ENCODE measurements at regions not wholly inside any gene's neighbourhood (a gene's known extent, or its start where the extent isn't known, plus 50 kb on each side); places are given as distances from the start of the nearest gene placed in this dataset.

- TF ChIP-seq EGR1 (IDR thresholded peaks at IDR 0.05) = no peak
- TF ChIP-seq RAD21 (IDR thresholded peaks at IDR 0.05; ENCODE audit: low read depth) = no peak
- no peak for TF ChIP-seq NFIC (IDR thresholded peaks at IDR 0.05)
- no peak for TF ChIP-seq USF1 (IDR thresholded peaks at IDR 0.05)
- no peak for TF ChIP-seq TAF1 (IDR thresholded peaks at IDR 0.05; ENCODE audit: low read depth)
- TF ChIP-seq MAX (IDR thresholded peaks at IDR 0.05) = no peak
- TF ChIP-seq CEBPB (IDR thresholded peaks at IDR 0.05) = no peak
- TF ChIP-seq ZBTB7A (IDR thresholded peaks at IDR 0.05; ENCODE audit: low read depth) = no peak
- no peak for TF ChIP-seq CREB1 (IDR thresholded peaks at IDR 0.05; ENCODE audit: low read depth)
- TF ChIP-seq TCF12 (IDR thresholded peaks at IDR 0.05; ENCODE audit: low read depth) = no peak
- TF ChIP-seq YY1 (IDR thresholded peaks at IDR 0.05; ENCODE audit: low read depth) = no peak
- no peak for TF ChIP-seq FOXM1 (IDR thresholded peaks at IDR 0.05; ENCODE audit: borderline replicate concordance, low read depth)
- no peak for TF ChIP-seq EP300 (IDR thresholded peaks at IDR 0.05; ENCODE audit: borderline replicate concordance)
- no peak for TF ChIP-seq REST (IDR thresholded peaks at IDR 0.05; ENCODE audit: low read depth)
- TF ChIP-seq TEAD4 (IDR thresholded peaks at IDR 0.05) = no peak
Observed at GRCh38 chr3:132084982-132085381, 50.2 kb upstream of the CPNE4 start.

GRCh38 chr3:132087356-132087755 lies 52.5 kb upstream of the CPNE4 start:
- TF ChIP-seq ZBTB7A (IDR thresholded peaks at IDR 0.05; ENCODE audit: low read depth) (no peak), NFIC (IDR thresholded peaks at IDR 0.05) (no peak)

- TF ChIP-seq YY1 (IDR thresholded peaks at IDR 0.05; ENCODE audit: low read depth) (no peak), TEAD4 (IDR thresholded peaks at IDR 0.05) (no peak), CREB1 (IDR thresholded peaks at IDR 0.05; ENCODE audit: low read depth) (no peak), NFIC (IDR thresholded peaks at IDR 0.05) (no peak), MAX (IDR thresholded peaks at IDR 0.05) (no peak), TCF12 (IDR thresholded peaks at IDR 0.05; ENCODE audit: low read depth) (no peak), RAD21 (IDR thresholded peaks at IDR 0.05; ENCODE audit: low read depth) (no peak), TAF1 (IDR thresholded peaks at IDR 0.05; ENCODE audit: low read depth) (no peak), ZBTB7A (IDR thresholded peaks at IDR 0.05; ENCODE audit: low read depth) (no peak), REST (IDR thresholded peaks at IDR 0.05; ENCODE audit: low read depth) (no peak), FOXM1 (IDR thresholded peaks at IDR 0.05; ENCODE audit: borderline replicate concordance, low read depth) (no peak), EP300 (IDR thresholded peaks at IDR 0.05; ENCODE audit: borderline replicate concordance) (no peak), EGR1 (IDR thresholded peaks at IDR 0.05) (no peak), CEBPB (IDR thresholded peaks at IDR 0.05) (no peak), USF1 (IDR thresholded peaks at IDR 0.05) (no peak)
Observed at GRCh38 chr3:132088291-132088690, 53.5 kb upstream of the CPNE4 start.

- TF ChIP-seq TCF12 (IDR thresholded peaks at IDR 0.05; ENCODE audit: low read depth) = no peak
- TF ChIP-seq ZBTB7A (IDR thresholded peaks at IDR 0.05; ENCODE audit: low read depth) = no peak
- no peak for TF ChIP-seq EP300 (IDR thresholded peaks at IDR 0.05; ENCODE audit: borderline replicate concordance)
- no peak for TF ChIP-seq YY1 (IDR thresholded peaks at IDR 0.05; ENCODE audit: low read depth)
- no peak for TF ChIP-seq CEBPB (IDR thresholded peaks at IDR 0.05)
- TF ChIP-seq RAD21 (IDR thresholded peaks at IDR 0.05; ENCODE audit: low read depth) = no peak
- TF ChIP-seq NFIC (IDR thresholded peaks at IDR 0.05) = no peak
- no peak for TF ChIP-seq MAX (IDR thresholded peaks at IDR 0.05)
Observed at GRCh38 chr3:132090921-132091320, 56.1 kb upstream of the CPNE4 start.

GRCh38 chr3:132116601-132117000 lies 81.8 kb upstream of the CPNE4 start:
- TF ChIP-seq CEBPB (IDR thresholded peaks at IDR 0.05) (no peak), TCF12 (IDR thresholded peaks at IDR 0.05; ENCODE audit: low read depth) (no peak), MAX (IDR thresholded peaks at IDR 0.05) (no peak), EGR1 (IDR thresholded peaks at IDR 0.05) (no peak), TEAD4 (IDR thresholded peaks at IDR 0.05) (no peak), EP300 (IDR thresholded peaks at IDR 0.05; ENCODE audit: borderline replicate concordance) (no peak)

- no peak for TF ChIP-seq RAD21 (IDR thresholded peaks at IDR 0.05; ENCODE audit: low read depth)
- no peak for TF ChIP-seq REST (IDR thresholded peaks at IDR 0.05; ENCODE audit: low read depth)
- TF ChIP-seq FOXM1 (IDR thresholded peaks at IDR 0.05; ENCODE audit: borderline replicate concordance, low read depth) = no peak
- no peak for TF ChIP-seq EGR1 (IDR thresholded peaks at IDR 0.05)
- TF ChIP-seq USF1 (IDR thresholded peaks at IDR 0.05) = no peak
- no peak for TF ChIP-seq YY1 (IDR thresholded peaks at IDR 0.05; ENCODE audit: low read depth)
- no peak for TF ChIP-seq MAX (IDR thresholded peaks at IDR 0.05)
- no peak for TF ChIP-seq CREB1 (IDR thresholded peaks at IDR 0.05; ENCODE audit: low read depth)
- TF ChIP-seq CEBPB (IDR thresholded peaks at IDR 0.05) = no peak
- TF ChIP-seq NFIC (IDR thresholded peaks at IDR 0.05) = no peak
- no peak for TF ChIP-seq EP300 (IDR thresholded peaks at IDR 0.05; ENCODE audit: borderline replicate concordance)
Observed at GRCh38 chr3:132117642-132118041, 82.8 kb upstream of the CPNE4 start.

Measured in Ishikawa (cell line).